ENCODE measurements at regions not wholly inside any gene's neighbourhood (a gene's known extent, or its start where the extent isn't known, plus 50 kb on each side); places are given as distances from the start of the nearest gene placed in this dataset.

GRCh38 chr2:187815113-187815512 is 260.9 kb upstream of the TFPI start:
- TF ChIP-seq EZH2 (IDR thresholded peaks at IDR 0.05; ENCODE audit: insufficient read depth, poor library complexity, severe bottlenecking) (no peak), EZH2phosphoT487 (IDR thresholded peaks at IDR 0.05; ENCODE audit: insufficient read depth, low read depth) (no peak)

Measured in GM23248 (cell line).